Right lobe of liver (tissue), 6 donors: ENCODE measurements at regions not wholly inside any gene's neighbourhood (a gene's known extent, or its start where the extent isn't known, plus 50 kb on each side); places are given as distances from the start of the nearest gene placed in this dataset.
A peak's percentile ranks its signal among the peaks of the same experiment; 100 is the strongest.

Experiments
- ATAC-seq, 4 donors: fragments of 200-7000 bp; cut with Tn5 transposase; one replicate each; pipeline ENCODE4 v1.9.1; 2020; ENCODE audit warnings: mild to moderate bottlenecking in 4 of 4, moderate library complexity in 4 of 4
- DNase-seq, 3 donors: peaks; one replicate each; pipeline ENCODE4 v3.0.0-alpha.2; 2020
- H3K27ac ChIP-seq, 3 donors: fragments of 200-600 bp; one replicate each; pipeline ENCODE4 v1.8.0; 2022
- H3K27me3 ChIP-seq, 2 donors: fragments of 200-600 bp; one replicate each; pipeline ENCODE4 v1.8.0; 2022
- H3K36me3 ChIP-seq, 4 donors: fragments of 200-600 bp; sonication (generic) in 1 of 4; one replicate each; pipeline versions ENCODE4 v1.5.1 to v1.8.0; 2017 to 2022; ENCODE audit warnings: control low read depth in 1 of 4
- H3K4me1 ChIP-seq, 4 donors: fragments of 200-600 bp; sonication (generic) in 1 of 4; one replicate each; pipeline versions ENCODE4 v1.5.1 to v1.8.0; 2017 to 2022; ENCODE audit warnings: control low read depth in 1 of 4
- H3K4me3 ChIP-seq, 3 donors: fragments of 200-600 bp; one replicate each; pipeline ENCODE4 v1.8.0; 2022
- H3K9me3 ChIP-seq, 4 donors: fragments of 200-600 bp; sonication (generic) in 1 of 4; one replicate each; pipeline versions ENCODE4 v1.5.1 to v1.8.0; 2017 to 2022; ENCODE audit warnings: control low read depth in 1 of 4
- POLR2A ChIP-seq: fragments of 450-650 bp; IDR thresholded peaks from one replicate; pipeline ENCODE4 v1.6.1; 2017; ENCODE audit warnings: antibody characterized with exemption, mild to moderate bottlenecking
- WGBS: methylation state at CpG from one replicate; pipeline ENCODE4 v1.1.6; 2018; ENCODE audit warnings: low coverage, low lambda C conversion rate; ENCODE audit not compliant: insufficient coverage; ENCODE audit errors: missing lambda C conversion rate; 5-methylcytosine and 5-hydroxymethylcytosine counted together
- intact Hi-C, 2 donors: fragments of 100-400 bp; cut with DNase I; formaldehyde crosslinking; loops; one replicate each; pipeline versions ENCODE4 v1.11.2 to v1.14.1; 2022
- TF ChIP-seq, protein P1 (sequence below), 4 donors: fragments of 200-600 bp in 3 of 4; fragments of 450-650 bp in 1 of 4; IDR thresholded peaks; one replicate each; pipeline versions ENCODE4 v1.5.1 to v1.8.0; 2016 to 2022; ENCODE audit warnings: antibody characterized with exemption in 4 of 4, mild to moderate bottlenecking in 2 of 4
- donor health status: DM: no; HTN: yes; CAD: no.
- donor health status: DM: no; HTN: no; CAD: no.
- donor health status: DM: no; HTN: no; CAD: no.
- donor health status: DM: no; HTN: yes; CAD: no.
- donor health status: DM: no; HTN: yes; CAD: no.

DNA sequence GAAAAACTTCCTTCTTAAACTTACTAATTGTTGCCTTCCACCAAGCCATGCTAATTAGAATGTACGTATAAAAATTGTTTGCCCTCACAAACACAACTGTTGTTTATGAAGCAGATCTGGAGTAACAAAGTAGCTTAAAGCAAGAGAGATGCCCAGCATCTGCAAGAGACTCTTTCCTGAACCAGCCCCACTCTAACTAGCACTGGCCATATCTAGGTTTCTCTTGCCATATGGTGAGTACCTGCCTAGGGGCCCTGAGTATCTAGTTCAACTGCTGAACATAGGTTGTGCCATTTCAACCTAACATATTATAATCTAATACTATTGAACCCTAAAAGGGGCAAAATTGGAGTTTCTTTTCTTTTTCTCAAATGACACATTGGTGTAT, 883.4 kb upstream of the B3GALT2 start:
- Histone ChIP-seq H3K9me3 (no peaks in the 10 kb centered on the region), H3K27ac (no peak overlapping the region), H3K36me3 (no peaks in the 10 kb centered on the region), H3K27me3 (no peaks in the 10 kb centered on the region), H3K4me3 (no peak overlapping the region), H3K4me1 (no peaks in the 10 kb centered on the region)
- WGBS, result 85% methylated on average over 1 of the region's 1 CpG
- TF ChIP-seq, protein P1, sequence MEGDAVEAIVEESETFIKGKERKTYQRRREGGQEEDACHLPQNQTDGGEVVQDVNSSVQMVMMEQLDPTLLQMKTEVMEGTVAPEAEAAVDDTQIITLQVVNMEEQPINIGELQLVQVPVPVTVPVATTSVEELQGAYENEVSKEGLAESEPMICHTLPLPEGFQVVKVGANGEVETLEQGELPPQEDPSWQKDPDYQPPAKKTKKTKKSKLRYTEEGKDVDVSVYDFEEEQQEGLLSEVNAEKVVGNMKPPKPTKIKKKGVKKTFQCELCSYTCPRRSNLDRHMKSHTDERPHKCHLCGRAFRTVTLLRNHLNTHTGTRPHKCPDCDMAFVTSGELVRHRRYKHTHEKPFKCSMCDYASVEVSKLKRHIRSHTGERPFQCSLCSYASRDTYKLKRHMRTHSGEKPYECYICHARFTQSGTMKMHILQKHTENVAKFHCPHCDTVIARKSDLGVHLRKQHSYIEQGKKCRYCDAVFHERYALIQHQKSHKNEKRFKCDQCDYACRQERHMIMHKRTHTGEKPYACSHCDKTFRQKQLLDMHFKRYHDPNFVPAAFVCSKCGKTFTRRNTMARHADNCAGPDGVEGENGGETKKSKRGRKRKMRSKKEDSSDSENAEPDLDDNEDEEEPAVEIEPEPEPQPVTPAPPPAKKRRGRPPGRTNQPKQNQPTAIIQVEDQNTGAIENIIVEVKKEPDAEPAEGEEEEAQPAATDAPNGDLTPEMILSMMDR (IDR thresholded peaks at IDR 0.05), result no peak
- TF ChIP-seq POLR2A, result no peak
- DNase-seq (no peak), ATAC-seq (no peak)
- intact Hi-C loops, result no loop called here

- Histone ChIP-seq H3K9me3 (no peaks in the 10 kb centered on the region), H3K4me3 (no peak overlapping the region), H3K27me3 (no peaks in the 10 kb centered on the region), H3K4me1 (no peaks in the 10 kb centered on the region), H3K27ac (no peak overlapping the region), H3K36me3 (no peaks in the 10 kb centered on the region)
- peak; percentile 19 to 49 (median 46) for DNase-seq
- peak in 1 of 4 donors; percentile 13 for ATAC-seq
- 75% methylated on average over 4 of the region's 7 CpGs for WGBS
- no peak for TF ChIP-seq POLR2A
- TF ChIP-seq, protein P1 (IDR thresholded peaks at IDR 0.05), result no peak
- intact Hi-C loops, result no loop called here
Observed at GRCh38 chr1:194069168-194069830, 882.9 kb upstream of the B3GALT2 start.

DNA sequence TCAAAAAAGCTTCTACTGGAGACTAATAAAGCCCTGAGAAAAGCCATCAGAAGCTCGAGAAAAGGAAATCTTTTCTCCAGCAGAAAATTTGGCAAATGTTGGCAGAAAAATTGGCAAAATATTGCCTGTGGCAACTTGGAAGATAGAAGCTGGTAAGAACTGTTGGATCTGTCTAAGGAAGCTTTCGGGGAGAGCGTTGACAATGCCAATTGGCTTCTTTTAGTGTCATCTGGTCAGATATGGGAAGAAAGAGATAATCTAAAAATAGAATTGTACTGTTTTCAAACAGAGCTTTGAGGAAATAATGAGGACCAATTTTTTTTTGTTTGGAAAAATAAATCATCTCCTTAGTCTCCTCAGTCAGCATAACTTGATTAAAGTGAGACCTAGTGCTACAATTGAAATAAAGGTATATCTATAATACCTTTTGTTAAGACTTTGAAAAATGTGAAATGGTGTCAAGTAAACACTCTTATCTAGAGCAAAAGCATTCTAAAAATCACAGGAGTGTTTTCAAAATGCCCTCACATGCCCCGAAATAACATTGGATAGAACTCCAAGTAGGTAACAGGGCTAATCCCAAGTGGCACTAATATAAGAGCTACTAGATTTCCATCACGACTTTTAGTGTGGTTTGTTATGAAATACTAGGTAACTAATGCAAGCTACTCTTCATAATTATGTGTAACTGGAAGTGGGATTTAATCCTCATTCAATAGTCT, 882.2 kb upstream of the B3GALT2 start:
- Histone ChIP-seq H3K4me1 (no peaks in the 10 kb centered on the region), H3K4me3 (no peak overlapping the region), H3K36me3 (no peaks in the 10 kb centered on the region), H3K27ac (no peak overlapping the region), H3K27me3 (no peaks in the 10 kb centered on the region), H3K9me3 (no peaks in the 10 kb centered on the region)
- intact Hi-C loops, result no loop called here
- WGBS, result 72% methylated on average over 5 of the region's 5 CpGs
- no peak for DNase-seq
- TF ChIP-seq POLR2A, result no peak
- TF ChIP-seq, protein P1 (IDR thresholded peaks at IDR 0.05), result no peak
- ATAC-seq, result no peak

- no peak for TF ChIP-seq POLR2A
- TF ChIP-seq, protein P1 (IDR thresholded peaks at IDR 0.05), result no peak
- ATAC-seq (no peak), DNase-seq (no peak)
- intact Hi-C loops, result no loop called here
- no peaks in the 10 kb centered on the region for H3K9me3 ChIP-seq
- no peak overlapping the region for H3K27ac ChIP-seq
- H3K4me3 ChIP-seq, result no peak overlapping the region
- 68% methylated on average over 2 of the region's 2 CpGs for WGBS
- no peaks in the 10 kb centered on the region for H3K36me3 ChIP-seq
- H3K4me1 ChIP-seq, result no peaks in the 10 kb centered on the region
- H3K27me3 ChIP-seq, result no peaks in the 10 kb centered on the region
Observed at GRCh38 chr1:194067772-194068171, 881.4 kb upstream of the B3GALT2 start.
